Ovary (tissue), 7 donors: ENCODE measurements at regions not wholly inside any gene's neighbourhood (a gene's known extent, or its start where the extent isn't known, plus 50 kb on each side); places are given as distances from the start of the nearest gene placed in this dataset.

Source experiments
- DNase-seq, 5 donors: peaks; one replicate each; pipeline ENCODE4 v3.0.0-alpha.2; 2019 to 2020
- H3K27ac ChIP-seq, 2 donors: fragments of 200-600 bp; one replicate each; pipeline versions ENCODE4 v1.5.1 to v1.8.0; 2019 to 2022
- H3K27me3 ChIP-seq: fragments of 200-600 bp; one replicate; pipeline ENCODE4 v1.8.0; 2022
- H3K36me3 ChIP-seq: fragments of 200-600 bp; sonication (generic); one replicate; pipeline ENCODE4 v1.5.1; 2019
- H3K4me1 ChIP-seq: one replicate; pipeline ENCODE4 v1.8.1; 2013; ENCODE audit warnings: mild to moderate bottlenecking, moderate library complexity; ENCODE audit not compliant: insufficient read depth
- H3K4me3 ChIP-seq: fragments of 200-600 bp; sonication (generic); one replicate; pipeline ENCODE4 v1.5.1; 2017
- H3K9me3 ChIP-seq, 2 donors: fragments of 200-600 bp in 1 of 2; sonication (generic) in 1 of 2; one replicate each; pipeline versions ENCODE4 v1.5.1 to v1.8.1; 2013 to 2019; ENCODE audit warnings: mild to moderate bottlenecking in 1 of 2, moderate library complexity in 1 of 2
- CTCF ChIP-seq, 3 donors: fragments of 450-650 bp in 2 of 3; fragments of 200-600 bp in 1 of 3; IDR thresholded peaks; one replicate each; pipeline versions ENCODE4 v1.5.1 to v1.8.0; 2016 to 2022; ENCODE audit warnings: antibody characterized with exemption in 3 of 3, mild to moderate bottlenecking in 1 of 3
- EP300 ChIP-seq: sonication (generic); formaldehyde crosslinking; IDR thresholded peaks from one replicate; pipeline ENCODE4 v1.6.1; 2017; ENCODE audit warnings: antibody characterized with exemption
- POLR2A ChIP-seq: fragments of 450-650 bp; IDR thresholded peaks from one replicate; pipeline ENCODE4 v1.6.1; 2017; ENCODE audit warnings: antibody characterized with exemption, mild to moderate bottlenecking, moderate library complexity
- WGBS, 3 donors: extraction: QIAGEN DNeasy Blood & Tissue Kit in 1 of 3; methylation state at CpG; one replicate each; pipeline versions ENCODE4 v1.1.5 to v1.1.7; 2013 to 2017; 5-methylcytosine and 5-hydroxymethylcytosine counted together
- intact Hi-C, 4 donors: fragments of 100-400 bp; cut with DNase I; formaldehyde crosslinking; loops; one replicate each; pipeline versions ENCODE4 v1.11.0 to v1.15.1; 2022 to 2023
- donor health status: DM: no; HTN: no; CAD: no; lungs with moderate emphysema.
- donor health status: DM: no; HTN: no; CAD: no.
- donor health status: Bipolar disorder and iron deficiency.
- donor health status: DM: no; HTN: no; CAD: no.
- donor health status: DM: yes; HTN: yes; CAD: no.

DNA sequence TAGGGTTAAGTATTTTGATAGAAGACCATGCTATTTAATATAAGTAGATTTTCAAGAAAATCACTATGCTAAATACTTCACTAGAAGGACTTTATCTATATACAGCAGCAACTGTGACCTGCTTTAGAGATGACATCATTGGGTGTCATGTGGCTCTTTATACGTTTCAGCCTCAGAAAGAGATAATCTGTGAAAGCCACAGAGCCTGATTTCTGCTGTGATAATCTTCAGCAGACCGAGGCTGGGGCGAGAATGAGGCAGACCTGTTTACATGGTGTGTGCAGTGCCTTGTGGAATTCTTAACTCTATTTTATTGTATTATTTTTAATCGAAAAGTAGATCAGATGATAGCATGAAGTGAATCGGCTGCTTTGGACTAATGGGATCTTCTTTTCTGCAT lies 471.2 kb downstream of the MFSD1 start:
- intact Hi-C loops: no loop called here
- WGBS, 3 donors: 60 to 62% (median 61%) methylated on average over 5 of the region's 5 CpGs
- TF ChIP-seq CTCF (IDR thresholded peaks at IDR 0.05) (no peak), POLR2A (no peak)
- no peaks in the 10 kb centered on the region for H3K9me3 ChIP-seq
- H3K27me3 ChIP-seq: no peaks in the 10 kb centered on the region
- no peak overlapping the region for H3K4me3 ChIP-seq
- DNase-seq: no peak
- H3K36me3 ChIP-seq: no peaks in the 10 kb centered on the region
- no peaks in the 10 kb centered on the region for H3K4me1 ChIP-seq
- H3K27ac ChIP-seq: no peak overlapping the region

GRCh38 chr3:159273608-159274007 lies 471.8 kb downstream of the MFSD1 start:
- TF ChIP-seq CTCF (IDR thresholded peaks at IDR 0.05) (no peak), EP300 (no peak), POLR2A (no peak)
- no peak overlapping the region for H3K4me3 ChIP-seq
- WGBS, 3 donors: 6 to 10% (median 7%) methylated on average over 6 of the region's 6 CpGs
- no peaks in the 10 kb centered on the region for H3K27me3 ChIP-seq
- intact Hi-C loops: no loop called here
- no peak for DNase-seq
- H3K4me1 ChIP-seq: no peaks in the 10 kb centered on the region
- no peaks in the 10 kb centered on the region for H3K36me3 ChIP-seq
- H3K9me3 ChIP-seq: no peaks in the 10 kb centered on the region
- no peak overlapping the region for H3K27ac ChIP-seq

- no peak for DNase-seq
- Histone ChIP-seq H3K36me3 (no peaks in the 10 kb centered on the region), H3K9me3 (no peaks in the 10 kb centered on the region), H3K27ac (no peak overlapping the region), H3K4me3 (no peak overlapping the region), H3K4me1 (no peaks in the 10 kb centered on the region), H3K27me3 (no peaks in the 10 kb centered on the region)
- intact Hi-C loops: no loop called here
- TF ChIP-seq CTCF (IDR thresholded peaks at IDR 0.05): no peak
- TF ChIP-seq POLR2A: no peak
- TF ChIP-seq EP300: no peak
- 29 to 33% (median 33%) methylated on average over 1 of the region's 1 CpG for WGBS, 3 donors
These were observed 473.9 kb downstream of the MFSD1 start for GRCh38 chr3:159275741-159276140.

GRCh38 chr3:159277814-159278213 lies 476.0 kb downstream of the MFSD1 start:
- H3K27me3 ChIP-seq: no peaks in the 10 kb centered on the region
- no peaks in the 10 kb centered on the region for H3K9me3 ChIP-seq
- no peak for DNase-seq
- H3K27ac ChIP-seq: no peak overlapping the region
- no peaks in the 10 kb centered on the region for H3K36me3 ChIP-seq
- no peak for TF ChIP-seq EP300
- no peak for TF ChIP-seq CTCF (IDR thresholded peaks at IDR 0.05)
- no peak for TF ChIP-seq POLR2A
- no peaks in the 10 kb centered on the region for H3K4me1 ChIP-seq
- WGBS, 3 donors: 70 to 77% (median 72%) methylated on average over 5 of the region's 5 CpGs
- no peak overlapping the region for H3K4me3 ChIP-seq
- intact Hi-C loops: no loop called here
